Ishikawa (cell line): ENCODE measurements at regions not wholly inside any gene's neighbourhood (a gene's known extent, or its start where the extent isn't known, plus 50 kb on each side); places are given as distances from the start of the nearest gene placed in this dataset.

ENCODE experiments used
- CEBPB ChIP-seq: IDR thresholded peaks from 2 replicates; pipeline ENCODE4 v1.6.1; 2012
- RAD21 ChIP-seq: IDR thresholded peaks from 2 replicates; pipeline ENCODE4 v1.6.1; 2012; ENCODE audit warnings: low read depth
- REST ChIP-seq: IDR thresholded peaks from 2 replicates; pipeline ENCODE4 v1.6.1; 2012; ENCODE audit warnings: low read depth, mild to moderate bottlenecking
- TAF1 ChIP-seq: IDR thresholded peaks from 2 replicates; pipeline ENCODE4 v1.6.1; 2012; ENCODE audit warnings: low read depth, mild to moderate bottlenecking
- TCF12 ChIP-seq: IDR thresholded peaks from 2 replicates; pipeline ENCODE4 v1.6.1; 2012; ENCODE audit warnings: low read depth
- YY1 ChIP-seq: IDR thresholded peaks from 2 replicates; pipeline ENCODE4 v1.6.1; 2012; ENCODE audit warnings: low read depth
- ZBTB7A ChIP-seq: IDR thresholded peaks from 2 replicates; pipeline ENCODE4 v1.6.1; 2012; ENCODE audit warnings: low read depth

- TF ChIP-seq YY1 (no peak), TAF1 (no peak), REST (no peak), RAD21 (no peak), ZBTB7A (no peak), TCF12 (no peak), CEBPB (no peak)
These were observed 114.3 kb upstream of the TEX13C start for GRCh38 chrX:125205133-125205917.
